ENCODE measurements at regions not wholly inside any gene's neighbourhood (a gene's known extent, or its start where the extent isn't known, plus 50 kb on each side); places are given as distances from the start of the nearest gene placed in this dataset.

DNA sequence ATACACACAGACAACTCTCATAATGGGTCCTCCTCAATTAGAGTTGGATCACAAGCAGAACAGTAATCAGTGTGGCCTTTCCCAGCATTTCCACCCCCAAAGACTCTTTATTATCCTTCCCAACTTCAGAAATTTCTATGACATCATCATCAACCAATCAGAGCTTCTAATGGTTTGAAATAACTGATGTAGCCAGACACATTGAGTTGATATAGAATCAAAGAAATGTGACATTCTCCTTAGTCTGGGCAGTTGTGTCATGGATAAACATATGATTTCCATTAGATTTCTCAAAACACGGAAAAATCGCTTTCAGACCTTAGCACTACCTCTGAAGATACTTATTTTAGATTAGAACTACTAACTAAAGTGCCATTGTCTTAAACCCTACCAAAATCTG is 75.7 kb upstream of the NFIB start:
- no peak overlapping the region for H3K4me3 Mint-ChIP-seq
- peaks cover 13% of the 10 kb centered on the region for H3K9me3 Mint-ChIP-seq
- no peak for DNase-seq (ENCODE audit: extremely low spot score, unreplicated experiment)
- TF ChIP-seq, protein P1, sequence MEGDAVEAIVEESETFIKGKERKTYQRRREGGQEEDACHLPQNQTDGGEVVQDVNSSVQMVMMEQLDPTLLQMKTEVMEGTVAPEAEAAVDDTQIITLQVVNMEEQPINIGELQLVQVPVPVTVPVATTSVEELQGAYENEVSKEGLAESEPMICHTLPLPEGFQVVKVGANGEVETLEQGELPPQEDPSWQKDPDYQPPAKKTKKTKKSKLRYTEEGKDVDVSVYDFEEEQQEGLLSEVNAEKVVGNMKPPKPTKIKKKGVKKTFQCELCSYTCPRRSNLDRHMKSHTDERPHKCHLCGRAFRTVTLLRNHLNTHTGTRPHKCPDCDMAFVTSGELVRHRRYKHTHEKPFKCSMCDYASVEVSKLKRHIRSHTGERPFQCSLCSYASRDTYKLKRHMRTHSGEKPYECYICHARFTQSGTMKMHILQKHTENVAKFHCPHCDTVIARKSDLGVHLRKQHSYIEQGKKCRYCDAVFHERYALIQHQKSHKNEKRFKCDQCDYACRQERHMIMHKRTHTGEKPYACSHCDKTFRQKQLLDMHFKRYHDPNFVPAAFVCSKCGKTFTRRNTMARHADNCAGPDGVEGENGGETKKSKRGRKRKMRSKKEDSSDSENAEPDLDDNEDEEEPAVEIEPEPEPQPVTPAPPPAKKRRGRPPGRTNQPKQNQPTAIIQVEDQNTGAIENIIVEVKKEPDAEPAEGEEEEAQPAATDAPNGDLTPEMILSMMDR (conservative IDR thresholded peaks at IDR 0.05): no peak
- no peaks in the 10 kb centered on the region for H3K36me3 Mint-ChIP-seq
- no peaks in the 10 kb centered on the region for H3K27me3 Mint-ChIP-seq
- H3K27ac Mint-ChIP-seq: no peak overlapping the region
- peaks cover 11% of the 10 kb centered on the region for H3K4me1 Mint-ChIP-seq (ENCODE audit: unreplicated experiment)

DNA sequence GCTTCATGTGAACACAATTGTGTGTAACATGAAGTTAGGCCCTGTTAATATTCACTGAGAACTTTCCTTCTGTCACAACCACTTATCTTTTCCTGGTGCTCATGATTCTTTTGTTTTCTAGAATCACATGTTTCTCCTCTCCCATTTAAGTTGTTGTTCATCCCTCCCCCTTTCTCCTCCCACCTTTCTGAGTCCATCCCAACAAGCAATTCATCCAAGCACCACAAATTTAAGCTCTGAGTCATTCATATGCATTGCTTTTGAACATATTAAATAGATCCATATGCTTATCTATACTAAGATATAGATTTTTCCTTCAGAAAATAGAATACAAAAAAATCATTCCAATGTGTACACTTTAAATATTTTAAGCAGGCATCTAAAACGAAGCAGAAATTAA is 75.2 kb upstream of the NFIB start:
- Mint-ChIP-seq H3K9me3 (peaks cover 11% of the 10 kb centered on the region), H3K4me3 (no peak overlapping the region), H3K27ac (no peak overlapping the region), H3K4me1 (ENCODE audit: unreplicated experiment) (peaks cover 16% of the 10 kb centered on the region), H3K27me3 (no peaks in the 10 kb centered on the region), H3K36me3 (no peaks in the 10 kb centered on the region)
- no peak for DNase-seq (ENCODE audit: extremely low spot score, unreplicated experiment)
- TF ChIP-seq, protein P1 (conservative IDR thresholded peaks at IDR 0.05): no peak

DNA sequence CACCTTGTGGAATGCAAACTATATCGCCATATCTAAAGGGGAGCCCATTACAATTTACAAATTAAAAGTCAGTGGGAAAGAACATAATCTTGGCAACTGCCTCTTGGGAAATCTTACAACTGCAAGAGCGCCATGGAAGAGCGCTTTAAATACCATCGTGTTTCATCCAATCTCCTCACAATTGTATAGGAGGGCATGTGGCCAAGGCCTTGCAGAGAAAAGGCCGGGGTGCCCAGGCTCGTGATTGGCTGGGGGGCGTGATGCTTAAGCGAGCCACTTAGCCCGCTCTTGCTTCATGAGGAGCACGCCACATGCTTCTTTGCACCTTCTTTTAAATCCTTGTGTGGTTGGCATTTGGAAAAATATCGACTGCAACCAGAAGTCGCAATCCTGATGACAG is 69.8 kb upstream of the NFIB start:
- DNase-seq (ENCODE audit: extremely low spot score, unreplicated experiment): no peak
- Mint-ChIP-seq H3K36me3 (no peaks in the 10 kb centered on the region), H3K27me3 (no peaks in the 10 kb centered on the region), H3K4me3 (no peak overlapping the region), H3K27ac (no peak overlapping the region), H3K9me3 (no peaks in the 10 kb centered on the region), H3K4me1 (ENCODE audit: unreplicated experiment) (peaks cover 24% of the 10 kb centered on the region)
- TF ChIP-seq, protein P1 (conservative IDR thresholded peaks at IDR 0.05): no peak

DNA sequence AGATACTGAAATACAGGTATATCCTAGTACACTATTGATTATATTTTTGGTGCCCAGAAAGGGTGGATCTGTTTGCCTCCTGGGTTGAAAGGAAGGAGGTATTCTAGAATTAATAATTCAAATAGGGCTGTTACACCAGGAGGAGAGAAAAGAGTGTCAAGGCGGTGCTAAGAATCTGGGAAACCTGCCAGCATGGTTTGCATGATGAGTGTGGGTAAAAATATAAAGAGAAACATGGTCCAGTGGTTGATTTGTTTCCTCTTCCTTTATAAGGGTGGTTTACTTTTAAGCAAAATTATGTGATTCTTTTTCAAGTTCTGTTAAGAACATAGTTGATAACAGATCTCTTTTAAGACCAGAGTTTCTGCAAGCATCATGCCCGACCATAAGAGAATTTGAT is 69.4 kb upstream of the NFIB start:
- Mint-ChIP-seq H3K27me3 (no peaks in the 10 kb centered on the region), H3K9me3 (no peaks in the 10 kb centered on the region), H3K36me3 (no peaks in the 10 kb centered on the region), H3K27ac (no peak overlapping the region), H3K4me3 (no peak overlapping the region), H3K4me1 (ENCODE audit: unreplicated experiment) (peaks cover 24% of the 10 kb centered on the region)
- no peak for DNase-seq (ENCODE audit: extremely low spot score, unreplicated experiment)
- TF ChIP-seq, protein P1 (conservative IDR thresholded peaks at IDR 0.05): no peak

DNA sequence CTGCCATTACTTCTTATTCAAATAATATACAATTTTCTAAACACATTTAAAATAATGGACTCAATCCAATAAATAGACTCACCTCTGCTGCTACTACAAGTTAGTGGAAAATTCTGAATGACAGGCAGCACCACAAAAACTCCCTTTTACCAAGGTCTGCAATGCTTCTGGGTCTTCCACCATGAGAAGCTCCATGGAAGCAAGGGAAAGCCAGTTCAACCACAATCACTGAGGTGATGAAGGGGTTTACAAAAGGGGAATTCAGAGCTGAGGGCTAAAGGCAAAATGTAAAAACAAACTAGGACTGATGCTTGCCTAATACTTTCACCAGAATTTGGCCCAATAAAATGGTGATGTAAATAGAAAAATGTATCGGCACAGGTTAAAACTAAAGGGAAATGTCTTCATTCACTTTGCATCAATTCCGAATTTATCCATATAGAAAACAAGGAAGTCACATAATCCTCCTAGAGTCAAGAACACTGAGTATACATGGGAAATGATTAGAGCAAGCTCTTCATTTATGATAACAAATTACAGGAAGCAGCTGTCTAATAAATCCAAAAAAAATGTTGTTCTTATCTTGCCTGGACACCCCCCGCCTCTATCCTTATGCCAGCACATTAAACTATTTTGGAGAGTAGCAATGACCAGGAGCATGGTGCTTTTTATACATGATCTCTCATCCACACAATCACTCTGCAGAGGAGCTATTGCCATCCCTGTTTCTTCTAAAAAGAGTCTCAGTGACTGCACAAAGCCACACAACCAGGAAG is 66.3 kb upstream of the NFIB start:
- H3K4me3 Mint-ChIP-seq: no peak overlapping the region
- H3K36me3 Mint-ChIP-seq: no peaks in the 10 kb centered on the region
- TF ChIP-seq, protein P1 (conservative IDR thresholded peaks at IDR 0.05): no peak
- H3K9me3 Mint-ChIP-seq: no peaks in the 10 kb centered on the region
- no peak overlapping the region for H3K27ac Mint-ChIP-seq
- H3K27me3 Mint-ChIP-seq: no peaks in the 10 kb centered on the region
- peaks cover 24% of the 10 kb centered on the region for H3K4me1 Mint-ChIP-seq (ENCODE audit: unreplicated experiment)
- DNase-seq (ENCODE audit: extremely low spot score, unreplicated experiment): no peak
